MM.1S (cell line): ENCODE measurements at regions not wholly inside any gene's neighbourhood (a gene's known extent, or its start where the extent isn't known, plus 50 kb on each side); places are given as distances from the start of the nearest gene placed in this dataset.

Experiments used
- DNase-seq: peaks from one replicate; pipeline ENCODE4 v3.0.0-alpha.2; 2015
- H2AFZ ChIP-seq: fragments of 300-600 bp; sonication (generic); 2 replicates; pipeline ENCODE4 v1.6.0; 2016; ENCODE audit warnings: antibody characterized with exemption, low read length
- H3F3A ChIP-seq: fragments of 300-600 bp; sonication (generic); 2 replicates; pipeline ENCODE4 v1.6.1; 2016; ENCODE audit warnings: mild to moderate bottlenecking, antibody characterized with exemption, low read length, moderate library complexity, mixed read lengths; ENCODE audit not compliant: insufficient read depth
- H3K27ac ChIP-seq: fragments of 300-600 bp; sonication (generic); 2 replicates; pipeline ENCODE4 v1.5.1; 2016; ENCODE audit warnings: mild to moderate bottlenecking, low read length
- H3K27me3 ChIP-seq: fragments of 300-600 bp; sonication (generic); replicated peaks from 2 replicates; pipeline ENCODE4 v1.6.0; 2016; ENCODE audit warnings: low read length; ENCODE audit not compliant: insufficient read depth
- H3K36me3 ChIP-seq: fragments of 300-600 bp; sonication (generic); replicated peaks from 2 replicates; pipeline ENCODE4 v1.6.1; 2016; ENCODE audit warnings: mild to moderate bottlenecking, low read length, mixed read lengths; ENCODE audit not compliant: insufficient read depth
- H3K4me1 ChIP-seq: fragments of 300-600 bp; sonication (generic); 2 replicates; pipeline ENCODE4 v1.6.1; 2016; ENCODE audit warnings: low read length, mixed read lengths
- H3K4me2 ChIP-seq: fragments of 300-600 bp; sonication (generic); 2 replicates; pipeline ENCODE4 v1.6.0; 2016; ENCODE audit warnings: low read depth, low read length
- H3K4me3 ChIP-seq: fragments of 300-600 bp; sonication (generic); 2 replicates; pipeline ENCODE4 v1.5.1; 2016; ENCODE audit warnings: low read length, mixed read lengths
- H3K79me2 ChIP-seq: fragments of 300-600 bp; sonication (generic); 2 replicates; pipeline ENCODE4 v1.6.1; 2016; ENCODE audit warnings: mixed run types, low read length, mixed read lengths
- H3K9ac ChIP-seq: fragments of 300-600 bp; sonication (generic); 2 replicates; pipeline ENCODE4 v1.6.1; 2016; ENCODE audit warnings: low read length, mixed read lengths
- H3K9me2 ChIP-seq: fragments of 300-600 bp; sonication (generic); replicated peaks from 2 replicates; pipeline ENCODE4 v1.6.1; 2016; ENCODE audit warnings: mild to moderate bottlenecking, low read length, mixed read lengths; ENCODE audit not compliant: insufficient read depth
- H3K9me3 ChIP-seq: fragments of 300-600 bp; sonication (generic); replicated peaks from 2 replicates; pipeline ENCODE4 v1.6.1; 2016; ENCODE audit warnings: mild to moderate bottlenecking, low read length, mixed read lengths; ENCODE audit not compliant: insufficient read depth
- H4K20me1 ChIP-seq: fragments of 300-600 bp; sonication (generic); 2 replicates; pipeline ENCODE4 v1.6.1; 2016; ENCODE audit warnings: mild to moderate bottlenecking, low read length, moderate library complexity, mixed read lengths; ENCODE audit not compliant: insufficient read depth
- EZH2 ChIP-seq: fragments of 300-600 bp; sonication (generic); optimal IDR thresholded peaks from 2 replicates; pipeline ENCODE3; 2017; ENCODE audit warnings: low read depth, mild to moderate bottlenecking, antibody characterized with exemption, low read length, mixed read lengths
- EZH2phosphoT487 ChIP-seq: fragments of 300-600 bp; sonication (generic); IDR thresholded peaks from 2 replicates; pipeline ENCODE4 v1.6.1; 2018; ENCODE audit warnings: antibody characterized with exemption, low read length
- TF ChIP-seq, protein P1 (sequence below): fragments of 300-600 bp; sonication (generic); IDR thresholded peaks from 2 replicates; pipeline ENCODE4 v1.5.1; 2016; ENCODE audit warnings: antibody characterized with exemption, low read length, mixed read lengths

- Histone ChIP-seq H3K4me2 (no peak overlapping the region), H3K9me3 (no peaks in the 10 kb centered on the region), H3F3A (no peaks in the 10 kb centered on the region), H3K27me3 (no peaks in the 10 kb centered on the region), H3K9me2 (no peaks in the 10 kb centered on the region), H3K36me3 (no peaks in the 10 kb centered on the region), H3K27ac (no peak overlapping the region), H3K4me3 (no peak overlapping the region), H3K4me1 (no peaks in the 10 kb centered on the region), H3K9ac (no peak overlapping the region), H3K79me2 (no peaks in the 10 kb centered on the region), H2AFZ (no peak overlapping the region), H4K20me1 (no peaks in the 10 kb centered on the region)
- TF ChIP-seq EZH2phosphoT487 (no peak), EZH2 (no peak)
- TF ChIP-seq, protein P1, sequence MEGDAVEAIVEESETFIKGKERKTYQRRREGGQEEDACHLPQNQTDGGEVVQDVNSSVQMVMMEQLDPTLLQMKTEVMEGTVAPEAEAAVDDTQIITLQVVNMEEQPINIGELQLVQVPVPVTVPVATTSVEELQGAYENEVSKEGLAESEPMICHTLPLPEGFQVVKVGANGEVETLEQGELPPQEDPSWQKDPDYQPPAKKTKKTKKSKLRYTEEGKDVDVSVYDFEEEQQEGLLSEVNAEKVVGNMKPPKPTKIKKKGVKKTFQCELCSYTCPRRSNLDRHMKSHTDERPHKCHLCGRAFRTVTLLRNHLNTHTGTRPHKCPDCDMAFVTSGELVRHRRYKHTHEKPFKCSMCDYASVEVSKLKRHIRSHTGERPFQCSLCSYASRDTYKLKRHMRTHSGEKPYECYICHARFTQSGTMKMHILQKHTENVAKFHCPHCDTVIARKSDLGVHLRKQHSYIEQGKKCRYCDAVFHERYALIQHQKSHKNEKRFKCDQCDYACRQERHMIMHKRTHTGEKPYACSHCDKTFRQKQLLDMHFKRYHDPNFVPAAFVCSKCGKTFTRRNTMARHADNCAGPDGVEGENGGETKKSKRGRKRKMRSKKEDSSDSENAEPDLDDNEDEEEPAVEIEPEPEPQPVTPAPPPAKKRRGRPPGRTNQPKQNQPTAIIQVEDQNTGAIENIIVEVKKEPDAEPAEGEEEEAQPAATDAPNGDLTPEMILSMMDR, result no peak
- DNase-seq, result no peak
Observed at GRCh38 chr2:48856144-48856543, 100.6 kb upstream of the LHCGR start.

- Histone ChIP-seq H3K4me2 (no peak overlapping the region), H3K9me3 (no peaks in the 10 kb centered on the region), H3K4me1 (no peaks in the 10 kb centered on the region), H2AFZ (no peak overlapping the region), H3K27me3 (no peaks in the 10 kb centered on the region), H3F3A (no peaks in the 10 kb centered on the region), H3K79me2 (no peaks in the 10 kb centered on the region), H3K4me3 (no peak overlapping the region), H3K36me3 (no peaks in the 10 kb centered on the region), H3K9ac (no peak overlapping the region), H4K20me1 (no peaks in the 10 kb centered on the region), H3K27ac (no peak overlapping the region), H3K9me2 (no peaks in the 10 kb centered on the region)
- no peak for DNase-seq
- TF ChIP-seq EZH2phosphoT487 (no peak), EZH2 (no peak)
- TF ChIP-seq, protein P1, result no peak
Observed at GRCh38 chr2:48855142-48855541, 99.6 kb upstream of the LHCGR start.

- Histone ChIP-seq H3K4me1 (no peaks in the 10 kb centered on the region), H3K27me3 (no peaks in the 10 kb centered on the region), H4K20me1 (no peaks in the 10 kb centered on the region), H2AFZ (no peak overlapping the region), H3K27ac (no peak overlapping the region), H3F3A (no peaks in the 10 kb centered on the region), H3K79me2 (no peaks in the 10 kb centered on the region), H3K9me2 (no peaks in the 10 kb centered on the region), H3K9ac (no peak overlapping the region), H3K4me2 (no peak overlapping the region), H3K9me3 (no peaks in the 10 kb centered on the region), H3K4me3 (no peak overlapping the region), H3K36me3 (no peaks in the 10 kb centered on the region)
- TF ChIP-seq, protein P1, result no peak
- TF ChIP-seq EZH2phosphoT487 (no peak), EZH2 (no peak)
- DNase-seq, result no peak
Observed at GRCh38 chr2:48854681-48855080, 99.2 kb upstream of the LHCGR start.
